ENCODE measurements at regions not wholly inside any gene's neighbourhood (a gene's known extent, or its start where the extent isn't known, plus 50 kb on each side); places are given as distances from the start of the nearest gene placed in this dataset.

GRCh38 chr3:145854499-145854898 is 306.5 kb downstream of the PLOD2 start:
- Histone ChIP-seq H3K4me3 (no peak overlapping the region), H3K36me3 (no peaks in the 10 kb centered on the region), H3K9me3 (no peaks in the 10 kb centered on the region), H3K27me3 (no peaks in the 10 kb centered on the region), H3K4me1 (no peaks in the 10 kb centered on the region), H3K27ac (no peak overlapping the region)
- no peak for DNase-seq (ENCODE audit: low spot score in 2 of 2)
- no peak for TF ChIP-seq CTCF (IDR thresholded peaks at IDR 0.05)
- intact Hi-C loops (cut with DNase I): no loop called here

GRCh38 chr3:145857956-145858355 is 303.0 kb downstream of the PLOD2 start:
- no peaks in the 10 kb centered on the region for H3K4me1 ChIP-seq
- H3K27me3 ChIP-seq: no peaks in the 10 kb centered on the region
- no peak for TF ChIP-seq CTCF (IDR thresholded peaks at IDR 0.05)
- DNase-seq (ENCODE audit: low spot score in 2 of 2): no peak
- no peaks in the 10 kb centered on the region for H3K9me3 ChIP-seq
- H3K4me3 ChIP-seq: no peak overlapping the region
- H3K36me3 ChIP-seq: no peaks in the 10 kb centered on the region
- H3K27ac ChIP-seq: no peak overlapping the region
- intact Hi-C loops (cut with DNase I): no loop called here

GRCh38 chr3:145864336-145864735 is 296.6 kb downstream of the PLOD2 start:
- no peak for TF ChIP-seq CTCF (IDR thresholded peaks at IDR 0.05)
- Histone ChIP-seq H3K9me3 (no peaks in the 10 kb centered on the region), H3K4me3 (no peak overlapping the region), H3K27ac (no peak overlapping the region), H3K36me3 (no peaks in the 10 kb centered on the region), H3K4me1 (no peaks in the 10 kb centered on the region), H3K27me3 (no peaks in the 10 kb centered on the region)
- no peak for DNase-seq (ENCODE audit: low spot score in 2 of 2)
- intact Hi-C loops (cut with DNase I): no loop called here

GRCh38 chr3:145865399-145866018 is 295.5 kb downstream of the PLOD2 start:
- Histone ChIP-seq H3K4me1 (no peaks in the 10 kb centered on the region), H3K4me3 (no peak overlapping the region), H3K27me3 (no peaks in the 10 kb centered on the region), H3K36me3 (no peaks in the 10 kb centered on the region), H3K9me3 (no peaks in the 10 kb centered on the region), H3K27ac (no peak overlapping the region)
- no peak for TF ChIP-seq CTCF (IDR thresholded peaks at IDR 0.05)
- no peak for DNase-seq (ENCODE audit: low spot score in 2 of 2)
- intact Hi-C loops (cut with DNase I): no loop called here

GRCh38 chr3:145869958-145870357 is 291.0 kb downstream of the PLOD2 start:
- no peak for DNase-seq (ENCODE audit: low spot score in 2 of 2)
- Histone ChIP-seq H3K9me3 (no peaks in the 10 kb centered on the region), H3K4me3 (no peak overlapping the region), H3K36me3 (no peaks in the 10 kb centered on the region), H3K27me3 (no peaks in the 10 kb centered on the region), H3K4me1 (no peaks in the 10 kb centered on the region), H3K27ac (no peak overlapping the region)
- intact Hi-C loops (cut with DNase I): no loop called here
- no peak for TF ChIP-seq CTCF (IDR thresholded peaks at IDR 0.05)

- Histone ChIP-seq H3K27me3 (no peaks in the 10 kb centered on the region), H3K9me3 (no peaks in the 10 kb centered on the region), H3K27ac (no peak overlapping the region), H3K36me3 (no peaks in the 10 kb centered on the region), H3K4me3 (no peak overlapping the region), H3K4me1 (no peaks in the 10 kb centered on the region)
- DNase-seq (ENCODE audit: low spot score in 2 of 2): no peak
- intact Hi-C loops (cut with DNase I): no loop called here
- TF ChIP-seq CTCF (IDR thresholded peaks at IDR 0.05): no peak
These were observed 278.5 kb downstream of the PLOD2 start for GRCh38 chr3:145882436-145882835.
